NCI-H226 (cell line): ENCODE measurements at regions not wholly inside any gene's neighbourhood (a gene's known extent, or its start where the extent isn't known, plus 50 kb on each side); places are given as distances from the start of the nearest gene placed in this dataset.
"Not testable (repeated sequence)": the region's sequence is repeated elsewhere in the genome, so short reads cannot be mapped to it uniquely, and the experiment has no call there.

Experiments
- DNase-seq: peaks from one replicate; pipeline ENCODE4 v3.0.0-alpha.2; 2015

DNA sequence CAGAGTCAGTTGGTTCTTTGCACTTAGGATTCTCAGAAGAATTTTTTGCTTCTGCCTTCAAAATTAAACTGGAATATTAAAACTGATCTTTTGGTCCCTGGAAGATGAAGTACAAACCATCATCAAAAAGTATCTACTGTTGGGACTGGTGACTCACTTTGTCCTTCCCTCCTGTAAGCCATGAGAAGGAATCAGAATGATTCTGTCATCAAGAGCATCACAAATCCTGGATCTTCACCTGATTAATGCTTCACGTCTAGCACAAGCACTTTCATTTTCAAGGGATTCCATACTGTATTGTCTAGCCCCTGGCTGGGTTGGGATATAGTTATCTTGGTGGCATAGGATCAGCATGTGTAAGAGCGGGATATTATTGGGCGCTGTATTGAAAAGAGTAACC, 69.3 kb upstream of the CYP1B1 start:
- no peak for DNase-seq

DNA sequence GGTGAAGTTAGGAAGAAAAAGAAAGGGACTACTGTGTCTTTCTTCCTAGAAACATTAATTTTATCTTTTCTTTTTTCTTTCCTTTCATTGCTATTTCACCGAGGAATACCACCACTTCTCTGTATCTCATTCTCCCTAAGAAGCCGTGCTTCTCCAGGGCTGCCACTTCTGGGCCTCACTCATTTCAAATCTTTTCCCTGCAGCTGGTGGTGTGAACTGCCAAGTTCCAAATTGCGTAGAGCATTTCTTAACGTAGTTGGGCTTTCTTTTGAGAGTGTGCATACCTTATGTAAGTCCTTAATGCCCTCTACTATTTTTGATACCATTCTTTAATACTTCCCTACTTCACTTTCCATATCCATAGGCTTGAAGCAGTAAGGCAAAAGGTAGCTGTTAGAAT, 66.7 kb upstream of the CYP1B1 start:
- DNase-seq, result no peak

DNA sequence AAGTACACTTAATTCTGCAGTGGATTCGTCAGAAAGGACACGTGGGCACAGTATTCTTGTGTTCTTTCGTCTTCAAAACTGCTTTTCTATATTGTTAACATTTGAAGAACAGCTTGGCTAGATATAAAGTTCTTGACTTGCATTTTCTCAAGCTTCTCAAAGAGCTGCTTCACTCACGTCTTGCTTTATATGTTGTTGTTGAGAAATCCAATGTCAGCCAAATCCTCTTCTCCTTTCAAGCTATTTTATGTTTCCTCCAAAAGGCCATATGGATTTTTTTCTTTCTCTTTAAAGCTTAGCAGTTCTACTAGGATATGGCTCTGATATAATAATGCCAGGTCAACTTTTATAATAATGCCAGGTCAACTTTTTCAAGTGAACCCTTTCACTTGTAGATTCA, 65.5 kb upstream of the CYP1B1 start:
- no peak for DNase-seq

DNA sequence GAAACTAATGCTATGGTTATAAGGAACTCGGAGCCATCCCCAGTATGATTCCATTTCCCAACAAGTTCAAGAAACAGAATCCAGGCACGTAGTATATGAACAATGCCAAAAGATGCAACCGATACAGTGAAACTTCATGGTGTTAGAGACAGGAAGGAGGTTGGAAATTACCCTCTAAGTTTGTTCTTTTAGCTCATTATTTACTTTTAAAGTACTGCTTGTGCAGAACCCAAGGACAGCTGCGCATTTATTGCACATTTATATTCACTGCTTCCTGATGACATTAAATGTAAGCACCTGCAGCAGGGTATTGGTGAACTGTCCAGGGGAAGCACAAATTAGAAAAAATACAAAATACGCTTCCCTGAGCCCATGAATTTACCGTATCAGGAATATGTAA, 63.0 kb upstream of the CYP1B1 start:
- DNase-seq, result no peak

DNA sequence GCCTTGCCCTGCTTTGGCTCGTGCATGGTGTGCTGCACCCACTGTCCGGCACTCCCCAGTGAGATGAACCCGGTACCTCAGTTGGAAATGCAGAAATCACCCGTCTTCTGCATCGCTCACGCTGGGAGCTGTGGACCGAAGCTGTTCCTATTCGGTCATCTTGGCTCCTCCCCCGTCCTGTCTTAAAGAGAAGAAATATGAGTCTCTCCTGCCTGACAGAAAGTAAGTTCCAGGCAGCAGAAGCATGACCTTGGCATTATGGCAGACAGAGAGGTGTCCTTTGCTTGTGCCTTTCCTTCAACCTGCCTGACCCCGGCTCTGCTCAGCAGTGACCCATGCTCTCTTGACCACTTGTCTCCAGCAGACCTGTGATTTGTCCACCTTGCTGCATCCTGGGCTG, 62.5 kb upstream of the CYP1B1 start:
- DNase-seq, result no peak

DNA sequence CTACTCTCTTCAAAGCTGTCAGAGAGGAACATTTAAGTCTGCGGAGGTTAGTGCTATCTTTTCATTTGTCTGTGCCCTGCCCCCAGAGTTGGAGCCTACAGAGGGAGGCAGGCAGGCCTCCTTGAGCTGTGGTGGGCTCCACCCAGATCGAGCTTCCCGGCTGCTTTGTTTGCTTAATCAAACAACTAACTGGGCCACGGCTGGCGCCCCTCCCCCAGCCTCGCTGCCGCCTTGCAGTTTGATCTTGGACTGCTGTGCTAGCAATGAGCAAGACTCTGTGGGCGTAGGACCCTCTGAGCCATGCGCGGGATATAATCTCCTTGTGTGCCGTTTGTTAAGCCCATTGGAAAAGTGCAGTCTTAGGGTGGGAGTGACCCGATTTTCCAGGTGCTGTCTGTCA, 62.0 kb upstream of the CYP1B1 start:
- not testable (repeated sequence) for DNase-seq

DNA sequence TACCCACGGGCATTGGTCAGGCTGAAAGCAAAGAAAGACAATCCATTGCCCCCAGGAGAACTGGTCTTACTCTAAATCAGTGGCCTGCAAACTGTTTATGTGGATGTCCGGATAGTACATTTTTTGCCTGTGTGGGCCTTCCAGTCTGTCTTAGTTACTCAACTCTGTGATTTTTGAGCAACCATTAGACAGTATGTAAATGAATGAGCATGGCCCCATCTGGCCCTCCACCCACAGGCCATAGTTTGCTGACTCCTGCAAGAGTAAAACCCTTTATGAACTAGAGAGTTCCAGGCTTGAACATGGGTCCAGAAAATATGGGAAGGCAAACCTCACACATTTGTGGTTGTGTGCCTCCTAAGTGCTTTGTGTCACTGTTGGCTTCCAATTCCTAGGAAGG, 55.7 kb upstream of the CYP1B1 start:
- DNase-seq, result no peak

DNA sequence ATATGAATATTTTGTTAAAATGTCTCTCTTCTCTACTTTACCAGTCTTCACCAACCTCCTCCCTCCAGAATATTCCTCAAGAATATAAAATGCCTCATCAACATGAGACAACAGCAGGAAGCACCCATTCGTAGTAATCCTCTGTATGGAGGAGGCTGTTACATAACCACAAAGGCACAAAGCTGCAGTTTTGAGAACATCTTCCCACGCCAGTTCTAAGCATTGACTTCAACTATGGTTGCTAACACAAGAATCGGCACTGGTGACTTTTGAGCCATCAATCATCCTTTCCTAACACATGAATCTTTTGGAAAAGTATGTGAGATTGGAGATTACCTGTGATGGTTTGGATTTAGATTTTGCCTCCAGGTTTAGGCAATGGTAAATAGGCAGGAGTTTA, 54.9 kb upstream of the CYP1B1 start:
- peak; percentile 22 for DNase-seq

DNA sequence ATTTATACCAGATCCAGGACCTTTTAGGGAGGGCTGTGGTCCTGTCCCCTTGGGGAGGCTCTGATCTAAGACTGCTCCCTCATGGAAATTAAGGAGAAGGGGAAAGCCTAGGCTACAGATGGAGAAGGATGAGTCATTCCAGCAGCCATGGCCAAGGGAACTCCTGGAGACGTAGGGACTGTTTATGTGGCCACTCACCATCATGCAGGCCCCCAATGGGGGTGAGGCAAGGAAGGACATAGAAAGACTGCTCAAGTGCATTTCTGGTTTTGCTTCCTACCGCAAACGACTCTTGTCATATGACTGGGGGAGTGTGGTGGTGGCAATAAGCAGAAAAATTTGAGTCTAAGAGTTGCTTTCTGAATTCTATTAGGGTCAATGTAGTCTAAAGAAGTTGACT, 54.0 kb upstream of the CYP1B1 start:
- DNase-seq, result no peak

DNA sequence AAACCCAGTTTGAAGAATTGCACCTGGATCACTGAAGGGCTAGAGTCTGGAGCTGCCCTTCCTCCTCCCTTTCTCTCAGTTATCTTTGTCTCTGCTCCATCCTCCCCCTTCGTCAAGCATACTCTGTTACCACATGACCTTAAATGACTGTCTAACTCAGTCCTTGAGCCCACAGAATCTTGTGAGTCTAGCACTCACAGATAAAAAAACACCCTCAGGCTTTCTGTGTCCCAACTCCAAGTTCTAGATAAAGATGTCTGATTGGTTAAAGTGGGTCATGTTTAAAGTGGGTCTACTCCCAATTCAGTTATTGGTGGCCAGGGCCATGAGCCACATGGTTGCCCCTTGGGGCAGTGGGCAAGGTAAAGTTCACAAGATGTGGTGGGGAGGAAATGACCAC, 53.5 kb upstream of the CYP1B1 start:
- DNase-seq, result no peak

DNA sequence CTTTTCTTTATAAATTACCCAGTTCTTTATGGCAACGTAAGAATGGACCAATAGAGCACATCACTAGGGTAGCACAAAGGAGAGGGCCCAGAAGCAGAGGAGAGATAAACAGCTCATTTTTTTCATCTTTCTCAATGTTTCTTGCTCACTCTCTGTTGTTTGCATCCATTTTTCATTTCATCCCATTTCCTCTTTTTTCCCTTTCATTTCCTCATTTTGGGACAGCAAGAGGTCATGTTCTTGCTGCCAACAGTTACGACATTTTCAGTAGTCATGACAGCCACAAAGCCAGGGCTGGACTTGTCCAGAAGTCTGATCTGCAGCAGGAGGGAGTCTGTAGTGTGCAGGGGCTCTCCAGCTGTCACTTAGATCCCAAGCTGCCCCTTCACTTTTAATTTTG, 52.7 kb upstream of the CYP1B1 start:
- DNase-seq, result no peak

DNA sequence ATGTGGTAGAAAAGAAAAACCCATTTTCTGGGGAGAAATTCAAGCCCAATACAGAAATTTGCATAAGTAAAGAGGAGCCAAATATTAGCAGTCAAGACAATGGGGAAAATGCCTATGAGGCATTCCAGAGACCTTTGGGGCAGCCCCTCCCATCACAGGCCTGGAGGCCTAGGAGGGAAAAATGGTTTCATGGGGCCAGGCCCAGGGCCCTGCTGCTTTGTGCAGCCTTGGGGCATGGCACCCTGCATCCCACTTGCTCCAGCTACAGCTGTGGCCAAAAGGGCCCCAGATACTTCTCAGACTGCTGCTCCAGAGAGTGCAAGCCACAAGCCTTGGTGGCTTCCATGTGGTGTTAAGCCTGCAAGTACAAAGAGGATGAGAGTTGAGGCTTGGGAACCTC, 51.3 kb upstream of the CYP1B1 start:
- DNase-seq, result no peak

DNA sequence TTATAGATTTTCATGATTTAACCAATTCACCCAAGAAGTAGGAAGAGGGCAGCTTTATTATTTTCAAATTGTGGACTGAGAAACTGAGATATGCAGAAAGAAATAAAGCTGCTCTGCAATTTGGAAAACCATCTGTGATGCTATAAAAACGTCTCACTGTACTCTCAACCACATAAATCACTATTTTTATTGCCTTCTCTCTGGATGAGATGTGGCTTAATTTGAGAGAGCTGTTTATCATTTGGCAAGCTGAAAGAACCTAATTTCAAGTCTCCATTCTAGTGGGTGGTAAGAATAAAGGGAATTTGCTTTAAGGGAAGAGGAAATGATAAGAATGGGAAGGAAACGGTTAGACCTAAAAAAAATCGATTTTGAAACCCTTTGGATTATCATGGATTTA, 49.9 kb upstream of the CYP1B1 start:
- DNase-seq, result no peak
